ENCODE measurements at regions not wholly inside any gene's neighbourhood (a gene's known extent, or its start where the extent isn't known, plus 50 kb on each side); places are given as distances from the start of the nearest gene placed in this dataset.
"Not testable (repeated sequence)": the region's sequence is repeated elsewhere in the genome, so short reads cannot be mapped to it uniquely, and the experiment has no call there.

- no peak for DNase-seq
Measured at GRCh38 chr6:56802584-56802983, 152.3 kb upstream of the BEND6 start.

- DNase-seq: no peak
Measured at GRCh38 chr6:56799989-56800388, 154.9 kb upstream of the BEND6 start.

GRCh38 chr6:56798163-56798562, 155.5 kb upstream of the DST start:
- no peak for DNase-seq

- DNase-seq: no peak
Measured at GRCh38 chr6:56796196-56796532, 153.5 kb upstream of the DST start.

- no peak for DNase-seq
Measured at GRCh38 chr6:56795466-56796195, 152.9 kb upstream of the DST start.

GRCh38 chr6:56794421-56794820, 151.7 kb upstream of the DST start:
- DNase-seq: no peak

- no peak for DNase-seq
Measured at GRCh38 chr6:56793938-56794337, 151.2 kb upstream of the DST start.

- no peak for DNase-seq
Measured at GRCh38 chr6:56790414-56790813, 147.7 kb upstream of the DST start.

GRCh38 chr6:56789879-56790278, 147.2 kb upstream of the DST start:
- DNase-seq: no peak

- DNase-seq: no peak
Measured at GRCh38 chr6:56789342-56789741, 146.7 kb upstream of the DST start.

- DNase-seq: no peak
Measured at GRCh38 chr6:56787209-56787608, 144.5 kb upstream of the DST start.

GRCh38 chr6:56786256-56786655, 143.6 kb upstream of the DST start:
- DNase-seq: no peak

- not testable (repeated sequence) for DNase-seq
Measured at GRCh38 chr6:56785536-56785935, 142.8 kb upstream of the DST start.

GRCh38 chr6:56780109-56780508, 137.4 kb upstream of the DST start:
- DNase-seq: not testable (repeated sequence)

GRCh38 chr6:56778503-56778902, 135.8 kb upstream of the DST start:
- DNase-seq: not testable (repeated sequence)

GRCh38 chr6:56775498-56776166, 132.9 kb upstream of the DST start:
- no peak for DNase-seq

GRCh38 chr6:56772737-56773184, 130.1 kb upstream of the DST start:
- DNase-seq: no peak

GRCh38 chr6:56771929-56772607, 129.4 kb upstream of the DST start:
- no peak for DNase-seq

- DNase-seq: no peak
Measured at GRCh38 chr6:56771189-56771588, 128.5 kb upstream of the DST start.

GRCh38 chr6:56770011-56770520, 127.4 kb upstream of the DST start:
- DNase-seq: no peak

GRCh38 chr6:56767892-56768531, 125.3 kb upstream of the DST start:
- DNase-seq: no peak

GRCh38 chr6:56767435-56767834, 124.7 kb upstream of the DST start:
- DNase-seq: no peak

GRCh38 chr6:56766806-56767178, 124.1 kb upstream of the DST start:
- no peak for DNase-seq

All from bone marrow (tissue), 2 donors.